HG03135 (cell line): ENCODE measurements at regions not wholly inside any gene's neighbourhood (a gene's known extent, or its start where the extent isn't known, plus 50 kb on each side); places are given as distances from the start of the nearest gene placed in this dataset.

Source experiments
- ATAC-seq: cut with Tn5 transposase; IDR thresholded peaks from one replicate; pipeline ENCODE4 v1.9.1; 2021; ENCODE audit warnings: mild to moderate bottlenecking, moderate library complexity; ENCODE audit not compliant: unreplicated experiment

- no peak for ATAC-seq
Measured at GRCh38 chr1:229075716-229076115, 195.2 kb upstream of the RAB4A start.

GRCh38 chr1:229076195-229076594 is 194.7 kb upstream of the RAB4A start:
- ATAC-seq = no peak

GRCh38 chr1:229079016-229079595 is 191.8 kb upstream of the RAB4A start:
- ATAC-seq = no peak

- ATAC-seq = no peak
Measured at GRCh38 chr1:229080361-229080760, 190.6 kb upstream of the RAB4A start.

GRCh38 chr1:229085291-229085690 is 185.6 kb upstream of the RAB4A start:
- ATAC-seq = no peak

GRCh38 chr1:229086091-229086490 is 184.8 kb upstream of the RAB4A start:
- no peak for ATAC-seq

- no peak for ATAC-seq
Measured at GRCh38 chr1:229086686-229087085, 184.2 kb upstream of the RAB4A start.

GRCh38 chr1:229087339-229087738 is 183.6 kb upstream of the RAB4A start:
- ATAC-seq = no peak

GRCh38 chr1:229087906-229088305 is 183.0 kb upstream of the RAB4A start:
- no peak for ATAC-seq

GRCh38 chr1:229088711-229089110 is 182.2 kb upstream of the RAB4A start:
- ATAC-seq = no peak

GRCh38 chr1:229089586-229090208 is 181.2 kb upstream of the RAB4A start:
- ATAC-seq = no peak

GRCh38 chr1:229091721-229092136 is 179.2 kb upstream of the RAB4A start:
- no peak for ATAC-seq

GRCh38 chr1:229092377-229093237 is 178.3 kb upstream of the RAB4A start:
- ATAC-seq = no peak

- ATAC-seq = no peak
Measured at GRCh38 chr1:229093238-229093540, 177.7 kb upstream of the RAB4A start.

- ATAC-seq = no peak
Measured at GRCh38 chr1:229093609-229094336, 177.1 kb upstream of the RAB4A start.

GRCh38 chr1:229094476-229095311 is 176.2 kb upstream of the RAB4A start:
- ATAC-seq = no peak

- ATAC-seq = no peak
Measured at GRCh38 chr1:229095325-229095724, 175.6 kb upstream of the RAB4A start.

GRCh38 chr1:229097356-229097755 is 173.6 kb upstream of the RAB4A start:
- ATAC-seq = no peak

- no peak for ATAC-seq
Measured at GRCh38 chr1:229098361-229098760, 172.6 kb upstream of the RAB4A start.

- no peak for ATAC-seq
Measured at GRCh38 chr1:229098903-229099578, 171.9 kb upstream of the RAB4A start.
